Psoas muscle (tissue), 7 donors: ENCODE measurements at regions not wholly inside any gene's neighbourhood (a gene's known extent, or its start where the extent isn't known, plus 50 kb on each side); places are given as distances from the start of the nearest gene placed in this dataset.

ENCODE experiments used
- ATAC-seq, 4 donors: fragments of 200-7000 bp; cut with Tn5 transposase; one replicate each; pipeline ENCODE4 v1.9.1; 2020; ENCODE audit warnings: moderate library complexity in 3 of 4, mild to moderate bottlenecking in 2 of 4
- DNase-seq, 2 donors: peaks; one replicate each; pipeline ENCODE4 v3.0.0-alpha.2; 2020
- H3K27ac ChIP-seq: fragments of 200-600 bp; one replicate; pipeline ENCODE4 v1.8.0; 2022
- H3K27me3 ChIP-seq, 3 donors: fragments of 200-600 bp in 1 of 3; one replicate each; pipeline versions ENCODE4 v1.6.1 to v1.8.0; 2013 to 2022; ENCODE audit warnings: low read length in 2 of 3, mild to moderate bottlenecking in 2 of 3, moderate library complexity in 1 of 3; ENCODE audit not compliant: insufficient read depth in 3 of 3
- H3K36me3 ChIP-seq, 2 donors: fragments of 200-600 bp in 1 of 2; one replicate each; pipeline versions ENCODE4 v1.6.1 to v1.8.0; 2013 to 2022; ENCODE audit warnings: low read depth in 1 of 2, mild to moderate bottlenecking in 1 of 2, moderate library complexity in 1 of 2; ENCODE audit not compliant: insufficient read depth in 1 of 2
- H3K4me1 ChIP-seq: fragments of 200-600 bp; one replicate; pipeline ENCODE4 v1.8.0; 2022
- H3K4me3 ChIP-seq: fragments of 200-600 bp; one replicate; pipeline ENCODE4 v1.8.0; 2022; ENCODE audit warnings: mild to moderate bottlenecking
- H3K9me3 ChIP-seq: fragments of 200-600 bp; one replicate; pipeline ENCODE4 v1.8.0; 2022
- CTCF ChIP-seq: fragments of 200-600 bp; IDR thresholded peaks from one replicate; pipeline ENCODE4 v1.8.0; 2022; ENCODE audit warnings: antibody characterized with exemption
- WGBS, 3 donors: extraction: QIAGEN DNeasy Blood & Tissue Kit; methylation state at CpG; one replicate each; pipeline versions ENCODE4 v1.1.6 to v1.1.7; 2013; 5-methylcytosine and 5-hydroxymethylcytosine counted together
- intact Hi-C, 2 donors: fragments of 100-400 bp; cut with DNase I; formaldehyde crosslinking; loops; one replicate each; pipeline versions ENCODE4 v1.11.0 to v1.14.2; 2022
- donor health status: healthy with polysubstance abuse.
- donor health status: DM: no; HTN: no; CAD: no; lungs with moderate emphysema.
- donor health status: Bipolar disorder and iron deficiency.
- donor health status: healthy.
- donor health status: DM: yes; HTN: yes; CAD: no.
- donor health status: DM: no; HTN: no; CAD: no.
- donor health status: DM: yes; HTN: yes; CAD: no.

GRCh38 chr2:150097901-150098531, 389.5 kb downstream of the RND3 start:
- WGBS, 3 donors: 48 to 54% (median 54%) methylated on average over 1 of the region's 1 CpG
- TF ChIP-seq CTCF: no peak
- Histone ChIP-seq H3K36me3 (no peaks in the 10 kb centered on the region), H3K4me1 (no peaks in the 10 kb centered on the region), H3K27me3 (no peaks in the 10 kb centered on the region), H3K9me3 (no peaks in the 10 kb centered on the region), H3K27ac (no peak overlapping the region), H3K4me3 (no peak overlapping the region)
- ATAC-seq (no peak), DNase-seq (no peak)
- intact Hi-C loops: no loop called here

GRCh38 chr2:150097402-150097801, 390.1 kb downstream of the RND3 start:
- Histone ChIP-seq H3K27ac (no peak overlapping the region), H3K27me3 (no peaks in the 10 kb centered on the region), H3K36me3 (no peaks in the 10 kb centered on the region), H3K4me1 (no peaks in the 10 kb centered on the region), H3K4me3 (no peak overlapping the region), H3K9me3 (no peaks in the 10 kb centered on the region)
- ATAC-seq (no peak), DNase-seq (no peak)
- no peak for TF ChIP-seq CTCF
- intact Hi-C loops: no loop called here
- WGBS, 3 donors: 94 to 96% (median 95%) methylated on average over 3 of the region's 3 CpGs

DNA sequence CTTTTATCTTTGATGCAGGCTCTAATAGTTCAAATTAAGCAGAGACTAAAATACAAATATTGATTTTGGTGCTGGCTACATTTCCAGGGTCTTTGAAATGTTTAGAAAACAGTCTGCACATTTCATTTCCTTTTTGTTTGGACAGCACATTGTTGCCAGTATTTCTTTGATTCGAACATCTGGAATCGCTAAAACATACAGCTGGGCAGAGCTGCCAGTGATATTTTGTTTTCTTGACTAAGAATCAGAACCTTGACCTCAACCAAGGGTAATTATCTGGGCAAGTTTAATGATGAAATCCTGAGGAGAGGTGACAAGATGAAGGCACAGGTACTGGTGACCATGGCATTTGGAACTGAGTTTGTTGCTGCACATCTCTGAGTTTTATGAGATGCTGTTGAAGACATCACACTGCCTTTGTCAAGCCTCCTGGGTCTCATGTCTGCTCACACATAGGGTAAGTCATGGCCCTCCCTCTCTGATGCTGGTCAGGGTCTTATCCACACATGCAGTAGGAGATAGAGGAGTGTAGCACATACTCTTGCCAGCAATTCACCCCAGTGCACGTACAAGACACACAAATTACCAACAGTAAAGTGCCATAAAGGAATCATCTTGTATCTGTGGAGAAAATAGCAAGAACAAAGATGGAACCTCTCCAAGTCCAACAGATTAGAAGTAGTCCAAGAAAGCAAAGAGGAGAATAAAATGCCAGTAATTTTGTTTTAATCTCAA, 391.9 kb downstream of the RND3 start:
- Histone ChIP-seq H3K36me3 (no peaks in the 10 kb centered on the region), H3K9me3 (no peaks in the 10 kb centered on the region), H3K4me1 (no peaks in the 10 kb centered on the region), H3K27me3 (no peaks in the 10 kb centered on the region), H3K4me3 (no peak overlapping the region), H3K27ac (no peak overlapping the region)
- TF ChIP-seq CTCF: no peak
- no peak for ATAC-seq
- no peak for DNase-seq
- intact Hi-C loops: no loop called here
- 39 to 52% (median 40%) methylated on average over 3 of the region's 3 CpGs for WGBS, 3 donors

- Histone ChIP-seq H3K4me3 (no peak overlapping the region), H3K9me3 (no peaks in the 10 kb centered on the region), H3K36me3 (no peaks in the 10 kb centered on the region), H3K27me3 (no peaks in the 10 kb centered on the region), H3K27ac (no peak overlapping the region), H3K4me1 (no peaks in the 10 kb centered on the region)
- ATAC-seq: peak; percentile 44 to 83 (median 72)
- WGBS, 3 donors: 22 to 42% (median 31%) methylated on average over 4 of the region's 4 CpGs
- DNase-seq: peak in 1 of 2 donors; percentile 49
- TF ChIP-seq CTCF: no peak
- intact Hi-C loops: no loop called here
Measured at GRCh38 chr2:150091846-150092245, 395.6 kb downstream of the RND3 start.
